RWPE2 (cell line): ENCODE measurements at regions not wholly inside any gene's neighbourhood (a gene's known extent, or its start where the extent isn't known, plus 50 kb on each side); places are given as distances from the start of the nearest gene placed in this dataset.

Source experiments
- ATAC-seq: fragments of 200-7000 bp; cut with Tn5 transposase; 3 replicates; pipeline ENCODE4 v1.9.1; 2021; ENCODE audit warnings: low read depth
- DNase-seq: peaks from one replicate; pipeline ENCODE4 v3.0.0-alpha.2; 2020; ENCODE audit warnings: low spot score
- H3K27ac ChIP-seq: fragments of 450-650 bp; 2 replicates; pipeline ENCODE4 v1.5.1; 2017; ENCODE audit warnings: mild to moderate bottlenecking; ENCODE audit not compliant: poor library complexity, severe bottlenecking
- H3K27me3 ChIP-seq: fragments of 250-450 bp; sonication (Bioruptor Pico); 2 replicates; pipeline ENCODE4 v1.5.1; 2021; ENCODE audit warnings: mild to moderate bottlenecking, moderate library complexity; ENCODE audit not compliant: insufficient read depth, poor library complexity, severe bottlenecking
- H3K36me3 ChIP-seq: fragments of 250-450 bp; sonication (Bioruptor Pico); 2 replicates; pipeline ENCODE4 v1.5.1; 2020; ENCODE audit warnings: low read depth, mild to moderate bottlenecking, moderate library complexity
- H3K4me1 ChIP-seq: fragments of 250-450 bp; sonication (Bioruptor Pico); 2 replicates; pipeline ENCODE4 v1.5.1; 2021; ENCODE audit warnings: mild to moderate bottlenecking, moderate library complexity; ENCODE audit not compliant: insufficient read depth, poor library complexity, severe bottlenecking
- H3K4me3 ChIP-seq: fragments of 250-450 bp; sonication (Bioruptor Pico); 2 replicates; pipeline ENCODE4 v1.5.1; 2021; ENCODE audit warnings: mild to moderate bottlenecking, moderate library complexity; ENCODE audit not compliant: severe bottlenecking
- H3K9me3 ChIP-seq: fragments of 250-450 bp; sonication (Bioruptor Pico); 2 replicates; pipeline ENCODE4 v1.5.1; 2021; ENCODE audit warnings: mild to moderate bottlenecking, moderate library complexity; ENCODE audit not compliant: severe bottlenecking
- TF ChIP-seq, protein P1 (sequence below): fragments of 450-650 bp; IDR thresholded peaks from one replicate; pipeline ENCODE4 v1.5.1; 2017; ENCODE audit warnings: mild to moderate bottlenecking, moderate library complexity; ENCODE audit not compliant: poor library complexity, severe bottlenecking

DNA sequence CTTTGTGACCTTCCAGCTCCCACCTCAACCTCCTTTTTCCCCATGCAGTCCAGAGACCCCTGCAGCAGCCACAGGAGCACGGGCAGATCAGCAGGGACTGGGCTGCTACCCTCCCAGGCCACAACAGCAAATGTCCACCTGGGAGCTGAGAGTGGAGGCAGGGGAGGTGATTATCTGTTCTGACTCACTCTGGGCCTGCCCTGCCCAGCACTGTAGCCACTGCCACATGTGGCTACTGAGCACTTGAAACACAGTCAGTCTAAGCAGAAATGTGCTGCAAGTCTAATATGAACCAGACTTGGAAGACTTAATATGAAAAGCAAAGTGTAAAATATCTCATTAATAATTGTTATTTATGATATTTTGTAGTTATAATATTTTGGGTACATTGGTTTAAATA, 148.9 kb upstream of the VANGL1 start:
- peaks cover 31% of the 10 kb centered on the region for H3K4me1 ChIP-seq
- H3K4me3 ChIP-seq: no peak overlapping the region
- no peaks in the 10 kb centered on the region for H3K27me3 ChIP-seq
- H3K27ac ChIP-seq: no peak overlapping the region
- no peaks in the 10 kb centered on the region for H3K9me3 ChIP-seq
- TF ChIP-seq, protein P1, sequence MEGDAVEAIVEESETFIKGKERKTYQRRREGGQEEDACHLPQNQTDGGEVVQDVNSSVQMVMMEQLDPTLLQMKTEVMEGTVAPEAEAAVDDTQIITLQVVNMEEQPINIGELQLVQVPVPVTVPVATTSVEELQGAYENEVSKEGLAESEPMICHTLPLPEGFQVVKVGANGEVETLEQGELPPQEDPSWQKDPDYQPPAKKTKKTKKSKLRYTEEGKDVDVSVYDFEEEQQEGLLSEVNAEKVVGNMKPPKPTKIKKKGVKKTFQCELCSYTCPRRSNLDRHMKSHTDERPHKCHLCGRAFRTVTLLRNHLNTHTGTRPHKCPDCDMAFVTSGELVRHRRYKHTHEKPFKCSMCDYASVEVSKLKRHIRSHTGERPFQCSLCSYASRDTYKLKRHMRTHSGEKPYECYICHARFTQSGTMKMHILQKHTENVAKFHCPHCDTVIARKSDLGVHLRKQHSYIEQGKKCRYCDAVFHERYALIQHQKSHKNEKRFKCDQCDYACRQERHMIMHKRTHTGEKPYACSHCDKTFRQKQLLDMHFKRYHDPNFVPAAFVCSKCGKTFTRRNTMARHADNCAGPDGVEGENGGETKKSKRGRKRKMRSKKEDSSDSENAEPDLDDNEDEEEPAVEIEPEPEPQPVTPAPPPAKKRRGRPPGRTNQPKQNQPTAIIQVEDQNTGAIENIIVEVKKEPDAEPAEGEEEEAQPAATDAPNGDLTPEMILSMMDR: no peak
- no peaks in the 10 kb centered on the region for H3K36me3 ChIP-seq
- no peak for DNase-seq
- peak; percentile 28; the same call in 1 of the 3 replicates for ATAC-seq

DNA sequence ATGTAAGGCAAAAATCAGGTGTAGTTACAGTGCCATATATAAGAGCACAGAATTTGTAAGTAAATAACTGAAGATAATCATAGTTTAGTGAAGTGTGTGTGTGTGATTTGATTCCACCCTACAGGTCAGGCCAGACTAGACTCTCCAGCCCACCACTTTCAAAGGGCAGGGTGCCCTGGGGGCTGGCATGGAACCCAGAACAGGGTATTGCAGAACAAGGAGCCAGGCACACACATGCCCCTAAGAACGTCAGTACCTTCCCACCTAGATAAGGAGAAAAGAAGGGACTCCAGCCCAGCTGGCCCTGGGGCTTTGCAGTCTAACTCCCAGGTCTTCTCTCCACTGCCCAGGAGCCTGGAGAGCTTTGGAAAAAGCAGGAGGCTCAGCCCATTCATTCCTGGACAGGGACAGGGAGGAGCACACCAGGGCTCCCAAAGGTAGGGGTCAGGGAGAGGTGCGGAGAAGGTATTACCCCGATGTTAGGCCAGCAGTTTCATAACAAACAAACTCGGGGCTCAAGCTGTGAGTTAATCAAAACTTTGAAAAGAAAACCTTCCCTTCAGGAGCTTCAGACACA, 149.7 kb upstream of the VANGL1 start:
- Histone ChIP-seq H3K27me3 (no peaks in the 10 kb centered on the region), H3K4me1 (peaks cover 23% of the 10 kb centered on the region), H3K36me3 (no peaks in the 10 kb centered on the region), H3K27ac (no peak overlapping the region), H3K9me3 (no peaks in the 10 kb centered on the region), H3K4me3 (no peak overlapping the region)
- TF ChIP-seq, protein P1: no peak
- no peak for DNase-seq
- no peak for ATAC-seq

DNA sequence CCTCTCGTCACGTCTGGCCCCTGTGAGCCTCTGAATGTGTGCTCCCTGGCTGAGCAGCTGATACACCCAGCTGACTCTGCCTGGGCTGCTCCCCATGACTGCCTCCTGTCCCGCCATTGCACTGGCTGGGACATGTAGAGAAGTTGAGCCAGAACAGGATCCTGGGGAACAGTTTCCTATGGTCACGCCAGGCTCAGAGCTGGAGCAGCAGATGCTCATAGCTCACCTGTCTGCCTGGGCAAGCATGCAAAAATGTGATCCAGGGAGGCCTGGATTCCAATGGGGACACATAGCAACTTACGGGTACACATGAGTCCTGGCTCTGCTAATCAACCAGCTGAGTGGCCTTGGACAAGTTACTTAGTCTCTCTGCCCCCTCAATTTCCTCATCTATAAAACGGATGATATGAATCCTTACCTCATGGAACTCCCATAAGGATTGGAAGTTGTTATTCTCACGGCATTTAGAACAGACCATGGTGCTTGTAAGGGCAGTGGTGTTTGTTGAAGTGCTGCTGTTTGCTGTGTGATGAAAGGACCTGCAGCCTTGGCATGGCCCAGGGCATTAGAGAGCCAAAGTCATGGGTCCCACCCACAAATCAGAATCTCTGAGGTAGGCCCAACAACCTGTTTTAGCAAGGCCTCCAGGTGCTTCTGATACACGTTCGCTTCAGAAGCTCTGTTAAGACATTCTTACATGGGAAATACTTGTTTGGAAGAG, 150.3 kb upstream of the VANGL1 start:
- peaks cover 17% of the 10 kb centered on the region for H3K4me1 ChIP-seq
- DNase-seq (no peak), ATAC-seq (no peak)
- no peaks in the 10 kb centered on the region for H3K27me3 ChIP-seq
- H3K27ac ChIP-seq: no peak overlapping the region
- H3K4me3 ChIP-seq: no peak overlapping the region
- H3K9me3 ChIP-seq: no peaks in the 10 kb centered on the region
- H3K36me3 ChIP-seq: no peaks in the 10 kb centered on the region
- TF ChIP-seq, protein P1: no peak

DNA sequence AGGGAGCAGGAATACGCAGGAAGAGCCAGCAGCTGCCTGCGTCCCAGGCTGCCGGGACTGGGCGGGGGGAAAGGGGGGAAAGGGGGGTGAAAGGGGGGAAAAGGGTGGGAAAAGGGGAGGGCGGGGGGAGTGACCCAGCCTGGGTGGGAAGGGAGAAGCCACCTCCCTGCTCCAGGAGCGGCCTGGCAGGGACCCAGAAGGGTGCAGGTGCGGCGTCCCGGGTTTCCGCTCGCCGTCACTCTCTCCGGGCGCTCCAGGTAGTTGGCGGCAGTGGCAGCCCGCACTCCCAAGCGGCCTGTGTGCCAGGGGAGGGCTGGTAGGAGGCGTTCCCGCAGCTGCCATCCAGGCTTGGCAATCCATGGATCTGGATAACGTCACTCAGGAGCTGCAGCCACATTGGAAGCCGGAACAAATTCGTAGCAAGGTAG, 141.0 kb upstream of the NGF start:
- no peaks in the 10 kb centered on the region for H3K27me3 ChIP-seq
- no peaks in the 10 kb centered on the region for H3K9me3 ChIP-seq
- TF ChIP-seq, protein P1: no peak
- no peak overlapping the region for H3K4me3 ChIP-seq
- H3K27ac ChIP-seq: no peak overlapping the region
- H3K36me3 ChIP-seq: no peaks in the 10 kb centered on the region
- DNase-seq (no peak), ATAC-seq (peak; percentile 47; the same call in 2 of the 3 replicates)
- H3K4me1 ChIP-seq: no peaks in the 10 kb centered on the region

DNA sequence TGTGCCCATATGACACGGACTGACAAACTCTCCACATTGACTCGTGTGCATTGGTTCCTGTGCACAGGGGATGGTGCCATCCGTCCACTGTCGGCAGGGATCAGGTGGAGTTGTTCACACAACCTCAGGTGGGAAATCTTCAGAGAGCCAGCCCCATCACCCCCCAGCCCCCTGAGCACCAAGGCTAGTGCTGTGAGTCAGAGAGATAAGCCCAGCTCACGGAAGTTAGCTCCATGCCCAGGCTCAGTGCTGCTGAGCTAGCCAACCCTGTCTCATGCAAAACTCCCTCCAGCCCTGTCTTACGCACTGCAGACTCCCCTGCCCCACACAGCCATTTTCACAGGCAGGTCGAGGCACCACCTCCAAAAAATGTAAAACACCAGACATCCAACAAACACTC, 139.0 kb upstream of the NGF start:
- TF ChIP-seq, protein P1: no peak
- Histone ChIP-seq H3K9me3 (no peaks in the 10 kb centered on the region), H3K27ac (no peak overlapping the region), H3K36me3 (no peaks in the 10 kb centered on the region), H3K27me3 (no peaks in the 10 kb centered on the region), H3K4me1 (no peaks in the 10 kb centered on the region), H3K4me3 (no peak overlapping the region)
- DNase-seq (no peak), ATAC-seq (no peak)
